CD8-positive, alpha-beta memory T cell (primary cell): ENCODE measurements at regions not wholly inside any gene's neighbourhood (a gene's known extent, or its start where the extent isn't known, plus 50 kb on each side); places are given as distances from the start of the nearest gene placed in this dataset.

ENCODE experiments used
- CTCF ChIA-PET: fragments of 350-600 bp; sonication (Branson Sonifier 250); formaldehyde crosslinking; loops from one replicate; lab custom pipeline; 2021; ENCODE audit warnings: antibody characterized with exemption; lab: Charles Lee
- POLR2A ChIA-PET: fragments of 350-600 bp; sonication (Branson Sonifier 250); formaldehyde crosslinking; loops from one replicate; lab custom pipeline; 2021; ENCODE audit warnings: antibody characterized with exemption; lab: Charles Lee
- DNase-seq, 5 donors: peaks; one replicate each; pipeline versions ENCODE4 v3.0.0 to v3.0.0-alpha.2; 2020 to 2022; ENCODE audit warnings: mixed read lengths in 1 of 5
- H3K27ac ChIP-seq: one replicate; pipeline ENCODE4 v1.7.0; 2013; ENCODE audit warnings: low read depth, mild to moderate bottlenecking, low read length, moderate library complexity
- H3K27me3 ChIP-seq: 2 replicates; pipeline ENCODE4 v1.7.0; 2013; ENCODE audit warnings: low read length, mild to moderate bottlenecking; ENCODE audit not compliant: insufficient read depth, poor library complexity, severe bottlenecking
- H3K36me3 ChIP-seq: 2 replicates; pipeline ENCODE4 v1.7.0; 2013; ENCODE audit warnings: mild to moderate bottlenecking, low read length, moderate library complexity; ENCODE audit not compliant: insufficient read depth
- H3K4me1 ChIP-seq: 2 replicates; pipeline ENCODE4 v1.7.0; 2013; ENCODE audit warnings: mild to moderate bottlenecking, low read length, moderate library complexity; ENCODE audit not compliant: insufficient read depth
- H3K4me3 ChIP-seq: 2 replicates; pipeline ENCODE4 v1.7.0; 2013; ENCODE audit warnings: mild to moderate bottlenecking, low read length
- H3K9me3 ChIP-seq: 2 replicates; pipeline ENCODE4 v1.7.0; 2013; ENCODE audit warnings: mild to moderate bottlenecking, low read length
- H3K27ac Mint-ChIP-seq, 8 donors: one replicate each; pipeline ENCODE4 v1.8.0; 2020 to 2021; ENCODE audit warnings: mixed read lengths in 8 of 8, mild to moderate bottlenecking in 6 of 8, inconsistent platforms in 3 of 8, moderate library complexity in 3 of 8
- H3K27me3 Mint-ChIP-seq, 2 donors: one replicate each; pipeline ENCODE4 v1.8.0; 2020 to 2021; ENCODE audit warnings: mixed read lengths in 2 of 2, mild to moderate bottlenecking in 1 of 2, moderate library complexity in 1 of 2
- H3K36me3 Mint-ChIP-seq, 3 donors: one replicate each; pipeline ENCODE4 v1.8.0; 2020 to 2021; ENCODE audit warnings: mixed read lengths in 3 of 3, inconsistent platforms in 1 of 3, mild to moderate bottlenecking in 1 of 3
- H3K4me1 Mint-ChIP-seq, 3 donors: one replicate each; pipeline ENCODE4 v1.8.0; 2020 to 2021; ENCODE audit warnings: mixed read lengths in 3 of 3, inconsistent platforms in 1 of 3, mild to moderate bottlenecking in 1 of 3
- H3K4me3 Mint-ChIP-seq, 7 donors: one replicate each; pipeline ENCODE4 v1.8.0; 2020 to 2021; ENCODE audit warnings: mixed read lengths in 7 of 7, mild to moderate bottlenecking in 6 of 7, moderate library complexity in 4 of 7, inconsistent platforms in 2 of 7
- H3K9me3 Mint-ChIP-seq, 5 donors: one replicate each; pipeline ENCODE4 v1.8.0; 2020 to 2022; ENCODE audit warnings: mixed read lengths in 5 of 5, mild to moderate bottlenecking in 3 of 5, moderate library complexity in 2 of 5, inconsistent platforms in 1 of 5

- CTCF ChIA-PET: interaction anchor here (0.7 kb wide), 1 partner anchor 14 kb away, joined by 3 read pairs; no protein-coding TSS in a partner anchor
- no peak overlapping the region for H3K27ac ChIP-seq
- POLR2A ChIA-PET: no interaction called here
- Mint-ChIP-seq H3K27ac (no peak overlapping the region), H3K4me3 (no peak overlapping the region), H3K9me3 (peaks cover 5 to 13% (median 6%) of the 10 kb centered on the region in 5 donors), H3K36me3 (no peaks in the 10 kb centered on the region), H3K27me3 (peaks cover 0 to 4% of the 10 kb centered on the region in 2 donors), H3K4me1 (no peaks in the 10 kb centered on the region)
- H3K4me1 ChIP-seq: no peaks in the 10 kb centered on the region
- no peaks in the 10 kb centered on the region for H3K36me3 ChIP-seq
- no peaks in the 10 kb centered on the region for H3K9me3 ChIP-seq
- DNase-seq: no peak
- no peak overlapping the region for H3K4me3 ChIP-seq
- no peaks in the 10 kb centered on the region for H3K27me3 ChIP-seq
Observed at GRCh38 chrX:81489987-81490386, 288.1 kb downstream of the SH3BGRL start.

GRCh38 chrX:81527881-81528440, 326.1 kb downstream of the SH3BGRL start:
- POLR2A ChIA-PET: no interaction called here
- Histone ChIP-seq H3K9me3 (no peaks in the 10 kb centered on the region), H3K27ac (no peak overlapping the region), H3K4me3 (no peak overlapping the region), H3K27me3 (no peaks in the 10 kb centered on the region), H3K4me1 (no peaks in the 10 kb centered on the region), H3K36me3 (no peaks in the 10 kb centered on the region)
- H3K9me3 Mint-ChIP-seq: peaks cover 0 to 11% (median 0%) of the 10 kb centered on the region in 5 donors
- DNase-seq: no peak
- no peaks in the 10 kb centered on the region for H3K4me1 Mint-ChIP-seq
- no peak overlapping the region for H3K27ac Mint-ChIP-seq
- no peak overlapping the region for H3K4me3 Mint-ChIP-seq
- CTCF ChIA-PET: no interaction called here
- H3K27me3 Mint-ChIP-seq: no peaks in the 10 kb centered on the region
- H3K36me3 Mint-ChIP-seq: no peaks in the 10 kb centered on the region

GRCh38 chrX:81537723-81538122, 335.8 kb downstream of the SH3BGRL start:
- Mint-ChIP-seq H3K27ac (no peak overlapping the region), H3K4me3 (no peak overlapping the region), H3K27me3 (peaks cover 0 to 2% of the 10 kb centered on the region in 2 donors), H3K36me3 (no peaks in the 10 kb centered on the region), H3K4me1 (no peaks in the 10 kb centered on the region), H3K9me3 (peaks cover 0 to 4% (median under 1%) of the 10 kb centered on the region in 5 donors)
- Histone ChIP-seq H3K9me3 (no peaks in the 10 kb centered on the region), H3K27me3 (no peaks in the 10 kb centered on the region), H3K27ac (no peak overlapping the region), H3K4me3 (no peak overlapping the region), H3K36me3 (no peaks in the 10 kb centered on the region), H3K4me1 (no peaks in the 10 kb centered on the region)
- ChIA-PET CTCF (no interaction called here), POLR2A (no interaction called here)
- no peak for DNase-seq

DNA sequence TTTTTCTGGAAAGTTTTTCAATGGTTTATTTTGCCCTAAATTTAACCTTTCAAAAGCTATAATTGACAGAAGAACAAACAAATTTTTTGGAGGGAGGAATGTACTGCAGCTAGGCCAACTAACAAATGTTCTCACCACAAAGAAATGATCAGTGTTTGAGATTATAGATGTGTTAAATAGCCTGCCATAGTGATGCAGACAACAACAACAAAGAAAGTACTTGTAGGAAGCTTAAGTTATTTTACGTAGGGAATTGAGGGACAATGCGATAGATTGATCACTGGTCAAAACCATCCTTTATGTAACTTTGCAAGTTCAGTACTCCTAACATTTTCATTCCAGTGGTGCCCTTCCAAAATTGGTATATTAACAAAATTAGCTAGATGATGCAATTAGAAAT, 340.4 kb downstream of the SH3BGRL start:
- Histone ChIP-seq H3K9me3 (no peaks in the 10 kb centered on the region), H3K4me3 (no peak overlapping the region), H3K27ac (no peak overlapping the region), H3K36me3 (no peaks in the 10 kb centered on the region), H3K4me1 (no peaks in the 10 kb centered on the region), H3K27me3 (no peaks in the 10 kb centered on the region)
- H3K27ac Mint-ChIP-seq: no peak overlapping the region
- H3K27me3 Mint-ChIP-seq: peaks cover 0 to 2% of the 10 kb centered on the region in 2 donors
- H3K4me1 Mint-ChIP-seq: no peaks in the 10 kb centered on the region
- H3K9me3 Mint-ChIP-seq: peaks cover 0 to 21% (median 12%) of the 10 kb centered on the region in 5 donors
- ChIA-PET CTCF (no interaction called here), POLR2A (no interaction called here)
- no peaks in the 10 kb centered on the region for H3K36me3 Mint-ChIP-seq
- no peak overlapping the region for H3K4me3 Mint-ChIP-seq
- no peak for DNase-seq

DNA sequence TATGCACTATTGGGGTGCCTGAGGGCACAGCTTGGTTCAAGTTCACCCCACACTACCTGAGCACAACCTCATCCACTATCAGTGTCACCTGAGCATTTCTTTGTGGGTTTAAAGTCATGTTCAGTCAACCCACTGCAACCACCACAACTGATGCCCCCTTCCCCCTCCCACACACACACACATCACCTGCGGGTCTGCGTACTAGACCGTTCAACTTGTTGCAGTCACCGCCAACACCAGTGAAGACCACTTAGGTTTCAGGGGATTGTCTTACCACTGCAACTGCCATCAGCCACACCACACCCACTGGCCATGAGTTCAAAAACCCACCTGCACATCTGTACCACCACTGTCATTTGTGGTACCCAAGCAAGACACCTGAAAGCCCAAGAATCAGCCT, 355.0 kb downstream of the SH3BGRL start:
- H3K4me1 ChIP-seq: no peaks in the 10 kb centered on the region
- ChIA-PET CTCF (no interaction called here), POLR2A (no interaction called here)
- no peaks in the 10 kb centered on the region for H3K9me3 ChIP-seq
- H3K27me3 ChIP-seq: no peaks in the 10 kb centered on the region
- Mint-ChIP-seq H3K4me1 (no peaks in the 10 kb centered on the region), H3K4me3 (no peak overlapping the region), H3K9me3 (no peaks in the 10 kb centered on the region), H3K27me3 (peaks cover 0 to 5% of the 10 kb centered on the region in 2 donors), H3K27ac (no peak overlapping the region), H3K36me3 (no peaks in the 10 kb centered on the region)
- no peaks in the 10 kb centered on the region for H3K36me3 ChIP-seq
- H3K4me3 ChIP-seq: no peak overlapping the region
- H3K27ac ChIP-seq: no peak overlapping the region
- DNase-seq: no peak

DNA sequence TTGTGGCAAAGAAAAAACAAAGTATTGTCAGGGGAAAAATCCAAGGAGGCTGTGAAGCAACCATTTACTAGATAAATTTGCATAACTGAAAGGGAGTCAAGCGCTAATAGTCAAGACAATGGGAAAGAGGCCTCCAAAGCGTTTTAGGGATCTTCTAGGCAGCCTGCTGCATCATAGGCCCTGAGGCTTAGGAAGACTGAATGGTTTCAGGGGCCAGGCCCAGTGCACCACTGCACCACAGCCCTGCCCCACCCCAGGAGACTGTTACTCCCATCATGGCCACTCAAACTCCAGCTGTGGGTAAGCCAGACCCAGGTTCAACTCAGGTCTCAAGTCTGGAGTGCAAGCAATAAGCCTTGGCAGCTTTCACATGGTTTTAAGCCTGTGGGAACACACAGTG, 362.9 kb downstream of the SH3BGRL start:
- no peaks in the 10 kb centered on the region for H3K27me3 ChIP-seq
- H3K4me1 Mint-ChIP-seq: no peaks in the 10 kb centered on the region
- H3K36me3 Mint-ChIP-seq: no peaks in the 10 kb centered on the region
- no peak for DNase-seq
- no peaks in the 10 kb centered on the region for H3K9me3 ChIP-seq
- peaks cover 0 to 2% of the 10 kb centered on the region in 2 donors for H3K27me3 Mint-ChIP-seq
- peaks cover 0 to 2% (median 0%) of the 10 kb centered on the region in 5 donors for H3K9me3 Mint-ChIP-seq
- no peaks in the 10 kb centered on the region for H3K36me3 ChIP-seq
- no peak overlapping the region for H3K4me3 ChIP-seq
- no peak overlapping the region for H3K27ac Mint-ChIP-seq
- no peak overlapping the region for H3K27ac ChIP-seq
- H3K4me3 Mint-ChIP-seq: no peak overlapping the region
- H3K4me1 ChIP-seq: no peaks in the 10 kb centered on the region
- ChIA-PET POLR2A (no interaction called here), CTCF (no interaction called here)

GRCh38 chrX:81577028-81577427, 375.1 kb downstream of the SH3BGRL start:
- no peaks in the 10 kb centered on the region for H3K4me1 Mint-ChIP-seq
- Histone ChIP-seq H3K4me3 (no peak overlapping the region), H3K27me3 (no peaks in the 10 kb centered on the region), H3K4me1 (no peaks in the 10 kb centered on the region), H3K27ac (no peak overlapping the region), H3K36me3 (no peaks in the 10 kb centered on the region), H3K9me3 (no peaks in the 10 kb centered on the region)
- no peak overlapping the region for H3K4me3 Mint-ChIP-seq
- peaks cover 0 to 3% (median 0%) of the 10 kb centered on the region in 5 donors for H3K9me3 Mint-ChIP-seq
- no peaks in the 10 kb centered on the region for H3K36me3 Mint-ChIP-seq
- H3K27me3 Mint-ChIP-seq: no peaks in the 10 kb centered on the region
- ChIA-PET CTCF (no interaction called here), POLR2A (no interaction called here)
- no peak for DNase-seq
- H3K27ac Mint-ChIP-seq: peak overlapping the region in 1 of 8 donors; percentile 20

- Histone ChIP-seq H3K36me3 (no peaks in the 10 kb centered on the region), H3K27me3 (no peaks in the 10 kb centered on the region), H3K9me3 (no peaks in the 10 kb centered on the region), H3K4me1 (no peaks in the 10 kb centered on the region), H3K4me3 (no peak overlapping the region), H3K27ac (no peak overlapping the region)
- Mint-ChIP-seq H3K27ac (no peak overlapping the region), H3K4me1 (no peaks in the 10 kb centered on the region), H3K36me3 (no peaks in the 10 kb centered on the region), H3K9me3 (peaks cover 0 to 2% (median 0%) of the 10 kb centered on the region in 5 donors), H3K27me3 (no peaks in the 10 kb centered on the region), H3K4me3 (no peak overlapping the region)
- CTCF ChIA-PET: no interaction called here
- DNase-seq: no peak
- POLR2A ChIA-PET: no interaction called here
Observed at GRCh38 chrX:81586096-81586495, 384.2 kb downstream of the SH3BGRL start.
